Keratinocyte (primary cell): ENCODE measurements at regions not wholly inside any gene's neighbourhood (a gene's known extent, or its start where the extent isn't known, plus 50 kb on each side); places are given as distances from the start of the nearest gene placed in this dataset.

Experiments used
- DNase-seq: peaks from one replicate; pipeline ENCODE4 v3.0.0-alpha.2; 2011; ENCODE audit warnings: low read depth, missing footprints, low spot score
- FAIRE-seq: peaks from 2 replicates; lab custom pipeline; 2011; peaks lifted over from hg19 to GRCh38; lab: Jason Lieb, UNC
- H2AFZ ChIP-seq: 2 replicates; pipeline ENCODE4 v1.6.0; 2012; ENCODE audit warnings: low read length, control low read depth, inconsistent platforms; ENCODE audit not compliant: control insufficient read depth
- H3K27ac ChIP-seq: 2 replicates; pipeline ENCODE4 v1.5.1; 2011; ENCODE audit warnings: low read length; ENCODE audit not compliant: control insufficient read depth, insufficient read depth
- H3K27me3 ChIP-seq: 3 replicates; pipeline ENCODE4 v1.6.0; 2011; ENCODE audit warnings: low read length; ENCODE audit not compliant: control insufficient read depth, insufficient read depth; ENCODE audit errors: extremely low read depth
- H3K36me3 ChIP-seq, 2 experiments: 2 replicates in 1 of 2; 3 replicates in 1 of 2; pipeline ENCODE4 v1.5.1; 2011; ENCODE audit warnings: low read length in 2 of 2, mild to moderate bottlenecking in 1 of 2; ENCODE audit not compliant: control insufficient read depth in 2 of 2, insufficient read depth in 2 of 2; ENCODE audit errors: extremely low read depth in 1 of 2
- H3K4me1 ChIP-seq: 3 replicates; pipeline ENCODE4 v1.5.1; 2011; ENCODE audit warnings: low read length; ENCODE audit not compliant: control insufficient read depth, insufficient read depth; ENCODE audit errors: extremely low read depth
- H3K4me2 ChIP-seq: 3 replicates; pipeline ENCODE4 v1.6.0; 2011; ENCODE audit warnings: low read depth, low read length; ENCODE audit not compliant: control insufficient read depth, insufficient read depth; ENCODE audit errors: extremely low read depth
- H3K4me3 ChIP-seq, 3 experiments: fragments of 200-600 bp in 1 of 3; sonication (generic) in 1 of 3; 2 replicates in 2 of 3; 3 replicates in 1 of 3; pipeline ENCODE4 v1.5.1; 2011 to 2016; ENCODE audit warnings: low read length in 3 of 3, mild to moderate bottlenecking in 3 of 3, control low read depth in 2 of 3, inconsistent platforms in 1 of 3, low read depth in 1 of 3, mixed read lengths in 1 of 3, mixed run types in 1 of 3, moderate library complexity in 1 of 3; ENCODE audit not compliant: control insufficient read depth in 2 of 3, insufficient read depth in 2 of 3; ENCODE audit errors: extremely low read depth in 1 of 3
- H3K79me2 ChIP-seq: 2 replicates; pipeline ENCODE4 v1.6.0; 2012; ENCODE audit warnings: low read length; ENCODE audit not compliant: control insufficient read depth, insufficient read depth
- H3K9ac ChIP-seq: 3 replicates; pipeline ENCODE4 v1.6.0; 2011; ENCODE audit warnings: low read length; ENCODE audit not compliant: control insufficient read depth, insufficient read depth; ENCODE audit errors: extremely low read depth
- H3K9me1 ChIP-seq: 3 replicates; pipeline ENCODE4 v1.6.0; 2011; ENCODE audit warnings: low read length; ENCODE audit not compliant: control insufficient read depth, insufficient read depth; ENCODE audit errors: extremely low read depth
- H3K9me3 ChIP-seq: 2 replicates; pipeline ENCODE4 v1.5.1; 2012; ENCODE audit warnings: low read depth, low read length; ENCODE audit not compliant: control insufficient read depth
- H4K20me1 ChIP-seq: 3 replicates; pipeline ENCODE4 v1.6.0; 2011; ENCODE audit warnings: low read length; ENCODE audit not compliant: control insufficient read depth, insufficient read depth; ENCODE audit errors: extremely low read depth
- EZH2 ChIP-seq: IDR thresholded peaks from one replicate; pipeline ENCODE4 v1.6.1; 2012; ENCODE audit warnings: inconsistent platforms, mild to moderate bottlenecking, low read length, moderate library complexity
- dilution Hi-C: fragments of 300-500 bp; cut with MboI; formaldehyde crosslinking; loops from one replicate; pipeline ENCODE4 v1.7.0; 2020; ENCODE audit warnings: low sequenced_read_pairs; ENCODE audit not compliant: extremely low pct_ligation_motif_present
- TF ChIP-seq, protein P1 (sequence below), 3 experiments: IDR thresholded peaks in 1 of 3; conservative IDR thresholded peaks in 1 of 3; optimal IDR thresholded peaks in 1 of 3; 2 replicates in 2 of 3; 3 replicates in 1 of 3; pipeline versions ENCODE3 to v1.5.1; 2011; ENCODE audit warnings: low read length in 3 of 3, mild to moderate bottlenecking in 3 of 3, moderate library complexity in 2 of 3, control low read depth in 1 of 3, inconsistent platforms in 1 of 3; ENCODE audit not compliant: insufficient read depth in 2 of 3; ENCODE audit errors: extremely low read depth in 1 of 3

DNA sequence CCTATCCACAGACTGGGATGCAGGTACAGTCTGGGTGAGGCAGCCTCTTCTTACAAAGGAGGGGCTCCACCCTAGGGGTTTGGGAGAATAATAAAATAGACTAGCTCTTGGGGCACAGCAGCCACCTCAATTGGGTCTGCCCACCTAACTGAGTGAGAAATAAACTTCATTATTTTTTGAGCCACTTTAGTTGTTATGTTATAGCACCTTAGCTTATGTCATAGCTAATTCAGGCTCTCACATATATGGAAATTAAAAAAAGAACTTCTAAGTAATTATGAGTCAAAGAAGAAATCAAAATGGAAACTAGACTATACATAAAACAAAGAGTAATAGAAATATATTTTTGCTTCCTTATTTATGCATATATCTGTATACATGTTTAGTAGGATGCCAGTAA is 318.5 kb upstream of the B3GALT2 start:
- FAIRE-seq (no peak), DNase-seq (no peak)
- H3K9me1 ChIP-seq: no peaks in the 10 kb centered on the region
- H3K9ac ChIP-seq: no peak overlapping the region
- H2AFZ ChIP-seq: no peak overlapping the region
- dilution Hi-C loops: no loop called here
- no peaks in the 10 kb centered on the region for H3K9me3 ChIP-seq
- no peak overlapping the region for H3K27ac ChIP-seq
- no peak overlapping the region for H3K4me3 ChIP-seq
- no peaks in the 10 kb centered on the region for H3K4me1 ChIP-seq
- no peaks in the 10 kb centered on the region for H3K36me3 ChIP-seq
- H3K27me3 ChIP-seq: no peaks in the 10 kb centered on the region
- TF ChIP-seq, protein P1, sequence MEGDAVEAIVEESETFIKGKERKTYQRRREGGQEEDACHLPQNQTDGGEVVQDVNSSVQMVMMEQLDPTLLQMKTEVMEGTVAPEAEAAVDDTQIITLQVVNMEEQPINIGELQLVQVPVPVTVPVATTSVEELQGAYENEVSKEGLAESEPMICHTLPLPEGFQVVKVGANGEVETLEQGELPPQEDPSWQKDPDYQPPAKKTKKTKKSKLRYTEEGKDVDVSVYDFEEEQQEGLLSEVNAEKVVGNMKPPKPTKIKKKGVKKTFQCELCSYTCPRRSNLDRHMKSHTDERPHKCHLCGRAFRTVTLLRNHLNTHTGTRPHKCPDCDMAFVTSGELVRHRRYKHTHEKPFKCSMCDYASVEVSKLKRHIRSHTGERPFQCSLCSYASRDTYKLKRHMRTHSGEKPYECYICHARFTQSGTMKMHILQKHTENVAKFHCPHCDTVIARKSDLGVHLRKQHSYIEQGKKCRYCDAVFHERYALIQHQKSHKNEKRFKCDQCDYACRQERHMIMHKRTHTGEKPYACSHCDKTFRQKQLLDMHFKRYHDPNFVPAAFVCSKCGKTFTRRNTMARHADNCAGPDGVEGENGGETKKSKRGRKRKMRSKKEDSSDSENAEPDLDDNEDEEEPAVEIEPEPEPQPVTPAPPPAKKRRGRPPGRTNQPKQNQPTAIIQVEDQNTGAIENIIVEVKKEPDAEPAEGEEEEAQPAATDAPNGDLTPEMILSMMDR (optimal IDR thresholded peaks at IDR 0.05 in 1 of 3, IDR thresholded peaks at IDR 0.05 in 1 of 3, conservative IDR thresholded peaks at IDR 0.05 in 1 of 3; ENCODE audit: extremely low read depth in 1 of 3, insufficient read depth in 2 of 3, low read length in 3 of 3): no peak
- no peak for TF ChIP-seq EZH2
- H4K20me1 ChIP-seq: no peaks in the 10 kb centered on the region
- H3K4me2 ChIP-seq: no peak overlapping the region
- H3K79me2 ChIP-seq: no peaks in the 10 kb centered on the region

DNA sequence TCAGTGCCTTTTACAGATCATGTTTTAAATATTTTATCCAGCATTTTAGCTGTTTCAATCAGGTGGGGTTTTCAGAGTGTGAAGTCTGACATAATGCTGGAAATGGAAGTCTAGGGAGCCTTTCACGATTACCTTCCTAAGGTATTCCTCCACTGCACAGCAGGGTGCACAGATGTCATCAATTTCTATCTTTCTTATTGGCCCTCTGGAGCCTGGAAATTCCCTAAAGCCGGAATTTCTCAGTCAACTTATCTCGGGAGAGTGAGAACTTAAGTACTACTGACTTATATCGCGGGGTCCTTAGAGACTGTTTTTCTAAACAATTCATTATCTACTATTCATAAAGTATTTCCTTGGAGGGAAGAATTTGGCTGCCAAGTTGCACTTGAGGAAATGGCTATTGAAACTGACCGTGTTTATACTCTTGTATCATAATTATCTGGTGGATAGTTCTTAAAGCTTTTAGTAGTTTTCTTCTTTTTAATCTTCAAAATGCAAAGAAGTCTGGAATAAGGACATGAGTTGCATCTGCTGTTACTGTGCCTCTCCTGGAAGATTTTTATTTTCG is 311.8 kb upstream of the B3GALT2 start:
- Histone ChIP-seq H3K79me2 (no peaks in the 10 kb centered on the region), H3K9ac (no peak overlapping the region), H3K36me3 (no peaks in the 10 kb centered on the region), H3K4me2 (no peak overlapping the region), H3K4me3 (no peak overlapping the region), H3K4me1 (no peaks in the 10 kb centered on the region), H3K9me1 (no peaks in the 10 kb centered on the region), H3K27ac (no peak overlapping the region), H2AFZ (no peak overlapping the region), H4K20me1 (no peaks in the 10 kb centered on the region), H3K9me3 (no peaks in the 10 kb centered on the region), H3K27me3 (no peaks in the 10 kb centered on the region)
- TF ChIP-seq EZH2: no peak
- TF ChIP-seq, protein P1 (optimal IDR thresholded peaks at IDR 0.05 in 1 of 3, IDR thresholded peaks at IDR 0.05 in 1 of 3, conservative IDR thresholded peaks at IDR 0.05 in 1 of 3; ENCODE audit: extremely low read depth in 1 of 3, insufficient read depth in 2 of 3, low read length in 3 of 3): no peak
- DNase-seq: no peak
- dilution Hi-C loops: no loop called here
- FAIRE-seq: no peak
